Left lung (tissue), 4 donors: ENCODE measurements at regions not wholly inside any gene's neighbourhood (a gene's known extent, or its start where the extent isn't known, plus 50 kb on each side); places are given as distances from the start of the nearest gene placed in this dataset.

Experiments
- ATAC-seq: fragments of 200-7000 bp; cut with Tn5 transposase; one replicate; pipeline ENCODE4 v1.9.1; 2020; ENCODE audit warnings: moderate library complexity
- DNase-seq, 4 donors: peaks; one replicate each; pipeline ENCODE4 v3.0.0-alpha.2; 2013 to 2020
- H3K27ac ChIP-seq, 2 donors: fragments of 200-600 bp; sonication (generic) in 1 of 2; one replicate each; pipeline versions ENCODE4 v1.5.0 to v1.8.0; 2020 to 2021
- H3K27me3 ChIP-seq, 2 donors: fragments of 200-600 bp; sonication (generic) in 1 of 2; one replicate each; pipeline versions ENCODE4 v1.5.0 to v1.8.0; 2020 to 2021
- H3K36me3 ChIP-seq, 2 donors: fragments of 200-600 bp; sonication (generic) in 1 of 2; one replicate each; pipeline versions ENCODE4 v1.5.0 to v1.8.0; 2020 to 2021
- H3K4me1 ChIP-seq, 2 donors: fragments of 200-600 bp; one replicate each; pipeline ENCODE4 v1.8.0; 2021
- H3K4me3 ChIP-seq, 2 donors: fragments of 200-600 bp; sonication (generic) in 1 of 2; one replicate each; pipeline versions ENCODE4 v1.5.0 to v1.8.0; 2020 to 2021; ENCODE audit warnings: mild to moderate bottlenecking in 1 of 2
- H3K9me3 ChIP-seq, 2 donors: fragments of 200-600 bp; sonication (generic) in 1 of 2; one replicate each; pipeline versions ENCODE4 v1.5.0 to v1.8.0; 2020 to 2021
- CTCF ChIP-seq, 2 donors: fragments of 200-600 bp; sonication (generic) in 1 of 2; IDR thresholded peaks; one replicate each; pipeline versions ENCODE4 v1.5.0 to v1.8.0; 2021; ENCODE audit warnings: antibody characterized with exemption in 2 of 2
- intact Hi-C, 2 donors: fragments of 100-400 bp; cut with DNase I; formaldehyde crosslinking; loops; one replicate each; pipeline versions ENCODE4 v1.11.2 to v1.14.2; 2022
- donor health status: DM: no; HTN: yes; CAD: no.
- donor health status: DM: no; HTN: no; CAD: no.

- DNase-seq (no peak), ATAC-seq (no peak)
- no peaks in the 10 kb centered on the region for H3K36me3 ChIP-seq
- H3K4me1 ChIP-seq, result no peaks in the 10 kb centered on the region
- no peak overlapping the region for H3K27ac ChIP-seq
- TF ChIP-seq CTCF (IDR thresholded peaks at IDR 0.05), result no peak
- intact Hi-C loops, result no loop called here
- no peak overlapping the region for H3K4me3 ChIP-seq
- no peaks in the 10 kb centered on the region for H3K27me3 ChIP-seq
- H3K9me3 ChIP-seq, result no peaks in the 10 kb centered on the region
Measured at GRCh38 chr10:130962240-130963051, 349.1 kb downstream of the TCERG1L start.

- H3K36me3 ChIP-seq, result no peaks in the 10 kb centered on the region
- DNase-seq, result no peak
- no peak overlapping the region for H3K4me3 ChIP-seq
- no peak for TF ChIP-seq CTCF (IDR thresholded peaks at IDR 0.05)
- intact Hi-C loops, result no loop called here
- H3K4me1 ChIP-seq, result no peaks in the 10 kb centered on the region
- ATAC-seq, result no peak
- H3K27ac ChIP-seq, result no peak overlapping the region
- no peaks in the 10 kb centered on the region for H3K27me3 ChIP-seq
- no peaks in the 10 kb centered on the region for H3K9me3 ChIP-seq
Measured at GRCh38 chr10:130963052-130963393, 348.5 kb downstream of the TCERG1L start.

GRCh38 chr10:130963786-130964522 is 347.6 kb downstream of the TCERG1L start:
- no peak for DNase-seq
- Histone ChIP-seq H3K27me3 (no peaks in the 10 kb centered on the region), H3K36me3 (no peaks in the 10 kb centered on the region), H3K9me3 (no peaks in the 10 kb centered on the region), H3K4me1 (no peaks in the 10 kb centered on the region), H3K4me3 (no peak overlapping the region), H3K27ac (no peak overlapping the region)
- intact Hi-C loops, result no loop called here
- ATAC-seq, result no peak
- no peak for TF ChIP-seq CTCF (IDR thresholded peaks at IDR 0.05)

GRCh38 chr10:130964771-130965170 is 346.8 kb downstream of the TCERG1L start:
- peaks cover 0 to 4% of the 10 kb centered on the region in 2 donors for H3K27me3 ChIP-seq
- no peak overlapping the region for H3K4me3 ChIP-seq
- no peak overlapping the region for H3K27ac ChIP-seq
- ATAC-seq, result no peak
- H3K36me3 ChIP-seq, result no peaks in the 10 kb centered on the region
- H3K4me1 ChIP-seq, result no peaks in the 10 kb centered on the region
- intact Hi-C loops, result no loop called here
- no peaks in the 10 kb centered on the region for H3K9me3 ChIP-seq
- DNase-seq, result no peak
- TF ChIP-seq CTCF (IDR thresholded peaks at IDR 0.05), result no peak

GRCh38 chr10:130967161-130967560 is 344.4 kb downstream of the TCERG1L start:
- ATAC-seq, result no peak
- Histone ChIP-seq H3K27me3 (peaks cover 0 to 4% of the 10 kb centered on the region in 2 donors), H3K4me3 (no peak overlapping the region), H3K4me1 (no peaks in the 10 kb centered on the region), H3K27ac (no peak overlapping the region), H3K36me3 (no peaks in the 10 kb centered on the region), H3K9me3 (peaks cover 0 to 5% of the 10 kb centered on the region in 2 donors)
- no peak for DNase-seq
- intact Hi-C loops, result no loop called here
- no peak for TF ChIP-seq CTCF (IDR thresholded peaks at IDR 0.05)
